Bronchial epithelial cell (primary cell): ENCODE measurements at regions not wholly inside any gene's neighbourhood (a gene's known extent, or its start where the extent isn't known, plus 50 kb on each side); places are given as distances from the start of the nearest gene placed in this dataset.
A peak's percentile ranks its signal among the peaks of the same experiment; 100 is the strongest.

Experiments
- DNase-seq: peaks from one replicate; pipeline ENCODE4 v3.0.0-alpha.2; 2010; ENCODE audit warnings: low read depth
- FAIRE-seq: peaks from 2 replicates; lab custom pipeline; 2011; peaks lifted over from hg19 to GRCh38; lab: Jason Lieb, UNC
- H3K27me3 ChIP-seq: 2 replicates; pipeline ENCODE4 v1.5.1; 2011; ENCODE audit warnings: low read length; ENCODE audit not compliant: control insufficient read depth, insufficient read depth
- H3K36me3 ChIP-seq: 2 replicates; pipeline ENCODE4 v1.5.1; 2011; ENCODE audit warnings: low read length; ENCODE audit not compliant: control insufficient read depth, insufficient read depth
- H3K4me3 ChIP-seq: 2 replicates; pipeline ENCODE4 v1.5.1; 2011; ENCODE audit warnings: mild to moderate bottlenecking, low read depth, low read length, control low read depth
- TF ChIP-seq, protein P1 (sequence below): IDR thresholded peaks from 2 replicates; pipeline ENCODE4 v1.5.1; 2011; ENCODE audit warnings: mild to moderate bottlenecking, moderate library complexity, low read length, control low read depth, inconsistent platforms; ENCODE audit not compliant: insufficient read depth, severe bottlenecking

DNA sequence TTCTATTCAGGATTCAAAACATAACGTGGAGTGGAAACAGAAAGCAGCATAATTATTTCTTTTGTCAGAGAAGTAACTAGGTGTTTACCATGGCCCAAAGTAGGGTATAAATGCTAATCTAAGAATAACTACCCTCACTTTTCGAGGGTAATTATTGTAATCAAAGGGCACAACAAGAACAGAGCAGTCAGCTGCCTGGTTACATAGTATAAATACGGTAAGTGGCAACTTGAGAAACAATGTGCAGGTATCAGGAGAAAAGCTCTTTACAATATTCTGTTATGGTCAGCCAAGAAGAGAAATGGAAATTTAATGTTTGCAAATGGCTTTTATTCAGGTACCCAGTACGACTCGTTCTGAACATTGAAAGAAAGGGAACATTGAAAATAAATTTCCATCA lies 242.0 kb upstream of the NPY start:
- DNase-seq (no peak), FAIRE-seq (no peak)
- TF ChIP-seq, protein P1, sequence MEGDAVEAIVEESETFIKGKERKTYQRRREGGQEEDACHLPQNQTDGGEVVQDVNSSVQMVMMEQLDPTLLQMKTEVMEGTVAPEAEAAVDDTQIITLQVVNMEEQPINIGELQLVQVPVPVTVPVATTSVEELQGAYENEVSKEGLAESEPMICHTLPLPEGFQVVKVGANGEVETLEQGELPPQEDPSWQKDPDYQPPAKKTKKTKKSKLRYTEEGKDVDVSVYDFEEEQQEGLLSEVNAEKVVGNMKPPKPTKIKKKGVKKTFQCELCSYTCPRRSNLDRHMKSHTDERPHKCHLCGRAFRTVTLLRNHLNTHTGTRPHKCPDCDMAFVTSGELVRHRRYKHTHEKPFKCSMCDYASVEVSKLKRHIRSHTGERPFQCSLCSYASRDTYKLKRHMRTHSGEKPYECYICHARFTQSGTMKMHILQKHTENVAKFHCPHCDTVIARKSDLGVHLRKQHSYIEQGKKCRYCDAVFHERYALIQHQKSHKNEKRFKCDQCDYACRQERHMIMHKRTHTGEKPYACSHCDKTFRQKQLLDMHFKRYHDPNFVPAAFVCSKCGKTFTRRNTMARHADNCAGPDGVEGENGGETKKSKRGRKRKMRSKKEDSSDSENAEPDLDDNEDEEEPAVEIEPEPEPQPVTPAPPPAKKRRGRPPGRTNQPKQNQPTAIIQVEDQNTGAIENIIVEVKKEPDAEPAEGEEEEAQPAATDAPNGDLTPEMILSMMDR: no peak
- no peaks in the 10 kb centered on the region for H3K36me3 ChIP-seq
- H3K27me3 ChIP-seq: no peaks in the 10 kb centered on the region
- no peak overlapping the region for H3K4me3 ChIP-seq

DNA sequence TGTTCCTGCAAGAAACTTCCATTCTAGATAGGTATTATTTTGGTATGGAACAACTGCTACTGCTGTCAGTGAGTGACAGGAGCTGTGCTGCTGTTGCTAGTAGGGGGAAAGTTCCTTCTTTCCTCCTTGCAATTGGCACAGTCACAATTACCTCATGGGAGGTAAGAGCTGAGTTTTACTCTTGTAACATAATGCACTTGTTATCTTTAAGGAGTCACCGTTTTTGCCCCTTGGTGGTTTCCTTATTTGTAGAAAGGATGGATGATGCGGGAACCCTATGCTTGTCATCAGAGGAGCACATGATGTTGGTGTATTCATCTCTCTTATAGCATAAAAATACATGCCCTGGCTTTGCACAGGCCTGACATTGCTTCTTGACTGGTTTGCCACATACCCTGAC lies 234.7 kb upstream of the NPY start:
- FAIRE-seq (no peak), DNase-seq (peak; percentile 25)
- H3K36me3 ChIP-seq: no peaks in the 10 kb centered on the region
- H3K4me3 ChIP-seq: no peak overlapping the region
- TF ChIP-seq, protein P1: no peak
- H3K27me3 ChIP-seq: peaks cover 3% of the 10 kb centered on the region

DNA sequence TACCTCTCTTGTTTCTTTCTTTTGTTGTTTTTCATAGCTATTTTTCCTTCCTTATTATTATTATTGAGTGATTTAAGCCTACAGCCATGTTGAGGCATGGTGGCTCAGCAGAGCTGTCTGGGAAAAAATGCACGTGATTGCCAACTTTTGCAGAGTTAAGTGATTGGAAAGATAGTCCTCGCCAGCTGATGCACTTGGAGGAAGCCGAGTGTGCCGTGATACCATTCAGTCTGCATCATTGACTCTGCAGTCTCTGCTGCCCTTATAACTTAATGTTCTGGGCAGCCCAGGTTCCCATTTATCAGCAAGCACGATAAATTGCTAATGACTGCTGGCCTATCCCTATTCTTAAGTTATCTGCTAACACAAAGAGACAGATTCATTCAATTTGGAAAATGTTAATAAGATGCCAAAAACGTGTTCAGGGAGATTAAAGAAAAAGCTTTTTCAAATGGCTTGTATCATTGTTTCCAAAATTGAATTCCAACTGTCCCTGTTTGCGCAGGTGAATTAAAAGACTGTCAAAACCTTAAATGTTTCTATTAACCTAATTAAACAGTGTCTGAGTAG lies 232.9 kb upstream of the NPY start:
- no peak overlapping the region for H3K4me3 ChIP-seq
- no peak for FAIRE-seq
- H3K36me3 ChIP-seq: no peaks in the 10 kb centered on the region
- DNase-seq: no peak
- peaks cover 3% of the 10 kb centered on the region for H3K27me3 ChIP-seq
- TF ChIP-seq, protein P1: no peak

DNA sequence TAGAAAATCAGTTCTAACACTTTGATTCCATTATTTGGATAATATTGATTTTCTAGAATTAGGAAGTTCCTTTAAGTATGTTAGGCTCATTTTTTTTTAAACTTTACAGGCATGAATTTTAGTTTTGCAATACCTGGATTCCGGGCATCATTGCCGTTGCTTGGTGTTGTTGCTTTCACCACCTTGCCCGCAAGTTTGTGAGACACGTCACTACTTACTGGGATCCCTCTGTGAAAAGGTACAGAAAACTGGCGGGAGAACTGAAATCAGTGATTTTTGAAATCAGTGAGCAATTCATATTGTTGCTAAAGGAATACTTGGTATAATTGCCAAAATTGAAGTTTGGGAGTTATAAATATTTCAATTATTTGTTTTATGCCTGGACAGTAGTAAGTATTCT lies 232.3 kb upstream of the NPY start:
- Histone ChIP-seq H3K27me3 (peaks cover 3% of the 10 kb centered on the region), H3K36me3 (no peaks in the 10 kb centered on the region), H3K4me3 (no peak overlapping the region)
- FAIRE-seq: no peak
- TF ChIP-seq, protein P1: no peak
- DNase-seq: no peak

DNA sequence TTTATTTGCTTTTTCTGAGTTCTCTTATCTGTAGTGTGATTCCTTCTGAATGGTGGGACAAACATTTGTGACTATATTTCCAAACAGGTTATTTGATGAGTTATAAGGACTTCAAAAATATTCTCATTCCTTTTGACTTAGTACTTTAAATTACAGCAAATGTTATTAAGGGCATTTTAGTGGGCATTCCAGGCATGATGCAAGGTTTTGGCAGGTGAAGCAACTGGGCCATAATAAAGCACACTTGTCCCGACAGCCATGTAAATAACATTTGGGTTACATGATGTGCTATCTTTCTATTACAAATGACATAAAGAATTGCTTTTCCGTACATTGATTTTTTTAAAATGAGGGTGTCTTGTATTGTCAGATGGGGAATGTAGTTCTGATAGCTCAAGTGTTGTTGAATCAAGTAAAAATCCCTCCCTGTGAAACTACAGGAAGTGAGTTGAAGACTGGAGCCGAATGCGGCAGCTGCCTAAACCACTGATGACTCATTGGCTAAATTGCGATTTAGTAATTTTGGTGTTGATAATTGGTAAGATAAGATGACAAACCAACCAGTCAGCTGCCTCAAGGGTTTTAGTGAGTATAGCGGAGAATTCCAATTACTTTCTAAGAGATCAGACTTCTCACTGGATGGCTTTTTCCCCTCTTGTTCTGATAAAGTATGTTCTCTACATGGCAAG lies 231.3 kb upstream of the NPY start:
- TF ChIP-seq, protein P1: no peak
- no peaks in the 10 kb centered on the region for H3K36me3 ChIP-seq
- H3K4me3 ChIP-seq: no peak overlapping the region
- peak; percentile 88 for DNase-seq
- peaks cover 3% of the 10 kb centered on the region for H3K27me3 ChIP-seq
- FAIRE-seq: no peak

DNA sequence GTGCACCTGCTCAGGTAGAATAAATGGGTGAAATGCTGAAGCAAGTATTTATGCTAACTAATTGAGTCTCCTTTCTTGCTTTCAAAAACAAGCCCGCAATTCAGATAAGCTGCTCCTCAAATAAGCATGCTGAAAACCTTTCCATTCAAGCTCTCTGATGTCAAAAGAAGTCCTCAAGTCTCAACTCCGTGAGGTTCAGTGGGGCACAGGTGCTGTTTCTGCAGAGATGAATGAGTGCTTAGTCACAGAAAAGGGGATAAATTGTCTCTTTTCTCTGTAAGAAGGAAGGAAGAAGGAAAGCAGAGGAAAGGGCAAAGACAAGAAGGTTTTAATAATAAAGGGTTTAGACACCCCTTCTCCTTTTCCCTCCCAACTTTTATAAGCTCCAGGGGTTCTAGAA lies 229.8 kb upstream of the NPY start:
- TF ChIP-seq, protein P1: no peak
- peaks cover 3% of the 10 kb centered on the region for H3K27me3 ChIP-seq
- no peaks in the 10 kb centered on the region for H3K36me3 ChIP-seq
- no peak for FAIRE-seq
- DNase-seq: no peak
- H3K4me3 ChIP-seq: no peak overlapping the region
